ENCODE measurements at regions not wholly inside any gene's neighbourhood (a gene's known extent, or its start where the extent isn't known, plus 50 kb on each side); places are given as distances from the start of the nearest gene placed in this dataset.

- H3K27me3 ChIP-seq (ENCODE audit: insufficient read depth, poor library complexity, severe bottlenecking) = no peaks in the 10 kb centered on the region
- no peak for DNase-seq (ENCODE audit: low read depth in 1 of 2, low spot score in 1 of 2)
- TF ChIP-seq GABPA (IDR thresholded peaks at IDR 0.05; ENCODE audit: low read depth) (no peak), REST (IDR thresholded peaks at IDR 0.05; ENCODE audit: insufficient replicate concordance, low read depth) (no peak), CTCF (IDR thresholded peaks at IDR 0.05; ENCODE audit: insufficient read depth, low read length) (no peak), POLR2AphosphoS5 (IDR thresholded peaks at IDR 0.05; ENCODE audit: low read depth) (no peak), SPI1 (IDR thresholded peaks at IDR 0.05; ENCODE audit: borderline replicate concordance, low read depth) (no peak)
- no peak overlapping the region for H3K27ac ChIP-seq (replicated peaks)
- no peak overlapping the region for H3K4me3 ChIP-seq (replicated peaks; ENCODE audit: insufficient read depth, low read length)
Measured at GRCh38 chr1:164466429-164466828, 92.6 kb upstream of the PBX1 start.

- no peak for DNase-seq (ENCODE audit: low read depth in 1 of 2, low spot score in 1 of 2)
- Histone ChIP-seq H3K27ac (replicated peaks) (no peak overlapping the region), H3K27me3 (ENCODE audit: insufficient read depth, poor library complexity, severe bottlenecking) (no peaks in the 10 kb centered on the region), H3K4me3 (replicated peaks; ENCODE audit: insufficient read depth, low read length) (no peak overlapping the region)
- TF ChIP-seq POLR2AphosphoS5 (IDR thresholded peaks at IDR 0.05; ENCODE audit: low read depth) = no peak
- TF ChIP-seq CTCF (IDR thresholded peaks at IDR 0.05; ENCODE audit: insufficient read depth, low read length) = no peak
- no peak for TF ChIP-seq REST (IDR thresholded peaks at IDR 0.05; ENCODE audit: insufficient replicate concordance, low read depth)
- TF ChIP-seq GABPA (IDR thresholded peaks at IDR 0.05; ENCODE audit: low read depth) = no peak
- TF ChIP-seq SPI1 (IDR thresholded peaks at IDR 0.05; ENCODE audit: borderline replicate concordance, low read depth) = no peak
Measured at GRCh38 chr1:164470996-164471395, 88.0 kb upstream of the PBX1 start.

- TF ChIP-seq REST (IDR thresholded peaks at IDR 0.05; ENCODE audit: insufficient replicate concordance, low read depth) = no peak
- TF ChIP-seq POLR2AphosphoS5 (IDR thresholded peaks at IDR 0.05; ENCODE audit: low read depth) = no peak
- TF ChIP-seq SPI1 (IDR thresholded peaks at IDR 0.05; ENCODE audit: borderline replicate concordance, low read depth) = no peak
- TF ChIP-seq CTCF (IDR thresholded peaks at IDR 0.05; ENCODE audit: insufficient read depth, low read length) = no peak
- no peak for TF ChIP-seq GABPA (IDR thresholded peaks at IDR 0.05; ENCODE audit: low read depth)
- no peak for DNase-seq (ENCODE audit: low read depth in 1 of 2, low spot score in 1 of 2)
- Histone ChIP-seq H3K4me3 (replicated peaks; ENCODE audit: insufficient read depth, low read length) (no peak overlapping the region), H3K27me3 (ENCODE audit: insufficient read depth, poor library complexity, severe bottlenecking) (no peaks in the 10 kb centered on the region), H3K27ac (replicated peaks) (no peak overlapping the region)
Measured at GRCh38 chr1:164472841-164473240, 86.1 kb upstream of the PBX1 start.

Data from HL-60 (cell line).